Suprapubic skin (tissue), 4 donors: ENCODE measurements at regions not wholly inside any gene's neighbourhood (a gene's known extent, or its start where the extent isn't known, plus 50 kb on each side); places are given as distances from the start of the nearest gene placed in this dataset.

Experiments used
- DNase-seq, 2 donors: peaks; one replicate each; pipeline ENCODE4 v3.0.0-alpha.2; 2019; ENCODE audit warnings: low spot score in 2 of 2
- H3K27ac ChIP-seq: fragments of 200-600 bp; sonication (generic); one replicate; pipeline ENCODE4 v1.5.1; 2019
- H3K27me3 ChIP-seq: fragments of 200-600 bp; sonication (generic); one replicate; pipeline ENCODE4 v1.5.1; 2019
- H3K36me3 ChIP-seq: fragments of 200-600 bp; sonication (generic); one replicate; pipeline ENCODE4 v1.5.1; 2019
- H3K4me1 ChIP-seq: fragments of 200-600 bp; sonication (generic); one replicate; pipeline ENCODE4 v1.5.1; 2019
- H3K4me3 ChIP-seq: fragments of 200-600 bp; sonication (generic); one replicate; pipeline ENCODE4 v1.5.1; 2019; ENCODE audit warnings: mild to moderate bottlenecking
- H3K9me3 ChIP-seq: fragments of 200-600 bp; sonication (generic); one replicate; pipeline ENCODE4 v1.5.1; 2019
- EP300 ChIP-seq: sonication (generic); formaldehyde crosslinking; IDR thresholded peaks from one replicate; pipeline ENCODE4 v1.6.1; 2017; ENCODE audit warnings: antibody characterized with exemption
- POLR2A ChIP-seq, 2 donors: fragments of 450-650 bp; IDR thresholded peaks; one replicate each; pipeline ENCODE4 v1.6.1; 2017; ENCODE audit warnings: antibody characterized with exemption in 2 of 2, mild to moderate bottlenecking in 2 of 2, moderate library complexity in 2 of 2
- POLR2AphosphoS5 ChIP-seq, 3 donors: sonication (generic); formaldehyde crosslinking; IDR thresholded peaks; one replicate each; pipeline ENCODE4 v1.6.1; 2017; ENCODE audit warnings: antibody characterized with exemption in 3 of 3
- WGBS: methylation state at CpG from one replicate; pipeline ENCODE4 v1.1.5; 2018; 5-methylcytosine and 5-hydroxymethylcytosine counted together
- TF ChIP-seq, protein P1 (sequence below), 2 donors: fragments of 200-600 bp in 1 of 2; fragments of 450-650 bp in 1 of 2; sonication (generic) in 1 of 2; IDR thresholded peaks; one replicate each; pipeline ENCODE4 v1.5.1; 2016 to 2019; ENCODE audit warnings: antibody characterized with exemption in 2 of 2, mild to moderate bottlenecking in 1 of 2, moderate library complexity in 1 of 2

DNA sequence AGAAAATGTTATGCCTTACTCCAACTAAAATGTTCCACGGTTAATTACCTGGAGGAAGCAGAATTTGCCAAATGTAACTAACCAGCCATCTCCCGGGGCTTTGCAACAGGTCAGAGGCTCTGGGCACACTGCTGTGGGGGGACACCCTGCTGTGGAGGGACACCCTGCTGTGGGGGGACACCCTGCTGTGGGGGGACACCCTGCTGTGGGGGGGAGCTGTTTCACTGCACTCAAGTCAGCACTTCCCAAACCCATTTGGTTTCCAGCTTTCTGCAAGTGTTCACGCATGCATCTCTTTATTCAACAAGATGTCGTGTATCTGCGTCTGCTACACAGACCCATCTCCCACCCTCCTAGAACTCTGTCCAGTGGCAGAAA lies 239.5 kb downstream of the C16orf95 start:
- H3K9me3 ChIP-seq, result peaks cover 6% of the 10 kb centered on the region
- 68% methylated on average over 5 of the region's 5 CpGs for whole genome bisulfite sequencing
- TF ChIP-seq, protein P1, sequence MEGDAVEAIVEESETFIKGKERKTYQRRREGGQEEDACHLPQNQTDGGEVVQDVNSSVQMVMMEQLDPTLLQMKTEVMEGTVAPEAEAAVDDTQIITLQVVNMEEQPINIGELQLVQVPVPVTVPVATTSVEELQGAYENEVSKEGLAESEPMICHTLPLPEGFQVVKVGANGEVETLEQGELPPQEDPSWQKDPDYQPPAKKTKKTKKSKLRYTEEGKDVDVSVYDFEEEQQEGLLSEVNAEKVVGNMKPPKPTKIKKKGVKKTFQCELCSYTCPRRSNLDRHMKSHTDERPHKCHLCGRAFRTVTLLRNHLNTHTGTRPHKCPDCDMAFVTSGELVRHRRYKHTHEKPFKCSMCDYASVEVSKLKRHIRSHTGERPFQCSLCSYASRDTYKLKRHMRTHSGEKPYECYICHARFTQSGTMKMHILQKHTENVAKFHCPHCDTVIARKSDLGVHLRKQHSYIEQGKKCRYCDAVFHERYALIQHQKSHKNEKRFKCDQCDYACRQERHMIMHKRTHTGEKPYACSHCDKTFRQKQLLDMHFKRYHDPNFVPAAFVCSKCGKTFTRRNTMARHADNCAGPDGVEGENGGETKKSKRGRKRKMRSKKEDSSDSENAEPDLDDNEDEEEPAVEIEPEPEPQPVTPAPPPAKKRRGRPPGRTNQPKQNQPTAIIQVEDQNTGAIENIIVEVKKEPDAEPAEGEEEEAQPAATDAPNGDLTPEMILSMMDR (IDR thresholded peaks at IDR 0.05), result no peak
- TF ChIP-seq POLR2A (IDR thresholded peaks at IDR 0.05) (no peak), EP300 (no peak), POLR2AphosphoS5 (IDR thresholded peaks at IDR 0.05) (no peak)

DNA sequence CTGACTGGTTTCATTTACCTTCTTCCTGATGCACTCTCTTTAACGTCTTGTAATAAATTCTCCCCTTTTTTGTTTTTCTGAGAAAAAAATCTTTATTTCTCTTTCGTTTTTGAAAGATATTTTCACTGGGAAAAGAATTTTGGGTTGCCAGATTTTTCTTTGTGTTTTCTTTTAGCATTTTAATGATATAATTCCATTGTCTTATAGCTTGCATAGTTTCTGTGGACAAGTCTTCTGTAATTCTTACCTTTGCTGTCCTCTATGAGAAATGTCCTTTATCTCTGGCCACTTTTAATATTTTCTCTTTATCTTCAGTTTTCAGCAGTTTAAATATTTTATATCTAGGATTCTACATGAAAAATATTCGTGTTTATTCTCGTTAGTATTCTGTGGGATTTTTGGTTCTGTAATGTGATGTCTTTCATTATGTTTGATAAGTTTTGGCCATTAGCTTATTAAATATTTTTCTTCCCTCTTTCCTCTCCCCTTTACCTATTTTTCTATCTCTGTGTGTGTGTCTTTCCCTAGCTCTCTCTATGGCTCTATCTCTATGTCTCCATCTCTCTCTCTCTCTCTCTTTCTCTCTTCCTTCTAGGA lies 236.5 kb downstream of the C16orf95 start:
- WGBS, result 78% methylated on average over 4 of the region's 4 CpGs

More for the DNA sequence above, 239.5 kb downstream of the C16orf95 start:
- Histone ChIP-seq H3K4me3 (no peak overlapping the region), H3K36me3 (no peaks in the 10 kb centered on the region), H3K27ac (no peak overlapping the region), H3K27me3 (peaks cover 25% of the 10 kb centered on the region), H3K4me1 (no peaks in the 10 kb centered on the region)
- DNase-seq, result no peak

DNA sequence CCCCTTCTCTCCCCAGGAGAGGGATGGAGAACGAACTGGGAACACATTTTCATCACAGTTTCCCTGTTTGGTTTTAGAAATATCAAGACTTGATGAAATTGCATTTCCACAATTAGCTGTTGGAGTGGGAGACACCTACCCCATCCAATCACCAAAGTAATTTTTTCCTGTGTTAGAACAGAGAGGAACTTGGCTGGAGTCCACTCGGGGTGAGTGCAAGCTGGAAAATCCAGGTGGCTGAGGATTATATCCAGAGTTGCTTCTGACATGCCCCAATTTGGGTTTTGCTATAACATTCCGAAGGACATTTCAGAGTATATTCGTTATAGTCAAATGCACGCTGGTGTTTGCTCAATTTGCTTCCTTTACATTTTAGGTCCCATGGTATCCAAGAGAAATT lies 231.8 kb downstream of the C16orf95 start:
- H3K4me1 ChIP-seq, result no peaks in the 10 kb centered on the region
- no peak overlapping the region for H3K27ac ChIP-seq
- H3K27me3 ChIP-seq, result no peaks in the 10 kb centered on the region
- no peak for TF ChIP-seq POLR2AphosphoS5 (IDR thresholded peaks at IDR 0.05)
- TF ChIP-seq EP300, result no peak
- TF ChIP-seq, protein P1 (IDR thresholded peaks at IDR 0.05), result no peak
- no peak for TF ChIP-seq POLR2A (IDR thresholded peaks at IDR 0.05)
- 79% methylated on average over 5 of the region's 5 CpGs for WGBS
- H3K36me3 ChIP-seq, result no peaks in the 10 kb centered on the region
- H3K4me3 ChIP-seq, result no peak overlapping the region
- H3K9me3 ChIP-seq, result peaks cover 12% of the 10 kb centered on the region
- DNase-seq, result no peak

More for the DNA sequence above, 236.5 kb downstream of the C16orf95 start:
- peaks cover 12% of the 10 kb centered on the region for H3K9me3 ChIP-seq
- H3K27ac ChIP-seq, result no peak overlapping the region
- TF ChIP-seq EP300 (no peak), POLR2AphosphoS5 (IDR thresholded peaks at IDR 0.05) (no peak), POLR2A (IDR thresholded peaks at IDR 0.05) (no peak)
- TF ChIP-seq, protein P1 (IDR thresholded peaks at IDR 0.05), result no peak
- H3K4me3 ChIP-seq, result no peak overlapping the region
- no peak for DNase-seq
- H3K4me1 ChIP-seq, result no peaks in the 10 kb centered on the region
- H3K36me3 ChIP-seq, result no peaks in the 10 kb centered on the region
- peaks cover 18% of the 10 kb centered on the region for H3K27me3 ChIP-seq

DNA sequence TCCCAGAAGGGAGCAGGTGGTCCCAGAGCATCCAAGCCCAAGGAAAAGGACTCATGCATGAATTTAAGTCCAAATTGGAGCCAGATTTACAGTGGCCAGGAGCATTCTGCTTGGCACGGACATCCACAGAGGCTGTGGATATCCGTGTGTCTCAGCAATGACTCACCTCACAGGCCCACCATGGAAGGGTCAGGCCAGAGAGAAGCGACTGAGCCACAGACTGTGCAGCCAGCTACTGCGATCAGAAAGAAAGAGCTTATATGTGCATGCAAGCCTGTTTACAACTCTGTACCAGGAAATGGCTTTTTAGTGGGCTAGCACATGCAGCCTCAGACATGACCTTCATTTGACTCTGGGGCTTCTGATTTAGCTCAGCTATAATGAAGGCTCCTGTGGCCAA lies 231.0 kb downstream of the C16orf95 start:
- H3K27me3 ChIP-seq, result no peaks in the 10 kb centered on the region
- no peaks in the 10 kb centered on the region for H3K4me1 ChIP-seq
- TF ChIP-seq, protein P1 (IDR thresholded peaks at IDR 0.05), result no peak
- TF ChIP-seq POLR2A (IDR thresholded peaks at IDR 0.05) (no peak), POLR2AphosphoS5 (IDR thresholded peaks at IDR 0.05) (no peak), EP300 (no peak)
- no peak overlapping the region for H3K4me3 ChIP-seq
- WGBS, result 93% methylated on average over 3 of the region's 4 CpGs
- no peaks in the 10 kb centered on the region for H3K36me3 ChIP-seq
- no peak overlapping the region for H3K27ac ChIP-seq
- peaks cover 12% of the 10 kb centered on the region for H3K9me3 ChIP-seq
- DNase-seq, result no peak

DNA sequence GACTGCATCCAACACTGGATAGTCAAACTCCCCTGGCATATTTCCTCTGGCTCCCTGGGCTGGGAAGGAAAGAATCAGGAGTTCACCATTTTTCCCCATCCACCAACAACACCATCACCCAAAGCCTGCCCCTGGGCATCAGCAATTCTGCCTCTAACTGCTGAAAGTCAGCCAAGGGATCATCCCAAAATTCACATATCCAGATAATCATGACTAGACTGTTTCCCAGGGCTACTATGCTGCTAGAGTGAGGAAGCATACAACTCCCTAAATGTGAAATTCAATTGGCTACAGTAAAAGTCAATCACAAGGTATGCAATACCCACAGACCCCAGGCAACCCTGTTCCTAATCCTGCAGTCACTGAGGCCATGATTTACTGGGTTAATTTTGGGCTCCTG lies 230.6 kb downstream of the C16orf95 start:
- Histone ChIP-seq H3K27ac (no peak overlapping the region), H3K4me1 (no peaks in the 10 kb centered on the region), H3K4me3 (no peak overlapping the region), H3K36me3 (no peaks in the 10 kb centered on the region), H3K9me3 (peaks cover 11% of the 10 kb centered on the region), H3K27me3 (no peaks in the 10 kb centered on the region)
- no peak for DNase-seq
- TF ChIP-seq POLR2A (IDR thresholded peaks at IDR 0.05), result no peak
- TF ChIP-seq, protein P1 (IDR thresholded peaks at IDR 0.05), result no peak
- TF ChIP-seq EP300, result no peak
- TF ChIP-seq POLR2AphosphoS5 (IDR thresholded peaks at IDR 0.05), result no peak
